GM23248 (cell line): ENCODE measurements at regions not wholly inside any gene's neighbourhood (a gene's known extent, or its start where the extent isn't known, plus 50 kb on each side); places are given as distances from the start of the nearest gene placed in this dataset.
"Not testable (repeated sequence)": the region's sequence is repeated elsewhere in the genome, so short reads cannot be mapped to it uniquely, and the experiment has no call there.

Experiments
- DNase-seq: peaks from one replicate; pipeline ENCODE4 v3.0.0-alpha.2; 2015
- H2AFZ ChIP-seq: fragments of 200-600 bp; sonication (generic); 2 replicates; pipeline ENCODE4 v1.6.1; 2016; ENCODE audit warnings: antibody characterized with exemption
- H3F3A ChIP-seq: fragments of 200-600 bp; sonication (generic); 2 replicates; pipeline ENCODE4 v1.6.1; 2016; ENCODE audit warnings: mild to moderate bottlenecking, antibody characterized with exemption, mixed run types; ENCODE audit not compliant: insufficient read depth
- H3K27ac ChIP-seq: fragments of 200-600 bp; sonication (generic); 2 replicates; pipeline ENCODE4 v1.5.1; 2016; ENCODE audit warnings: mild to moderate bottlenecking
- H3K27me3 ChIP-seq: fragments of 200-600 bp; sonication (generic); replicated peaks from 2 replicates; pipeline ENCODE4 v1.6.1; 2016; ENCODE audit warnings: mild to moderate bottlenecking; ENCODE audit not compliant: insufficient read depth
- H3K36me3 ChIP-seq: fragments of 200-600 bp; sonication (generic); 2 replicates; pipeline ENCODE4 v1.6.1; 2016; ENCODE audit warnings: low read depth, mild to moderate bottlenecking
- H3K4me1 ChIP-seq: fragments of 200-600 bp; sonication (generic); 2 replicates; pipeline ENCODE4 v1.6.1; 2016; ENCODE audit warnings: mild to moderate bottlenecking; ENCODE audit not compliant: insufficient read depth
- H3K4me2 ChIP-seq: fragments of 200-600 bp; sonication (generic); one replicate; pipeline ENCODE4 v1.6.1; 2016; ENCODE audit warnings: mild to moderate bottlenecking; ENCODE audit not compliant: unreplicated experiment
- H3K4me3 ChIP-seq: fragments of 200-600 bp; sonication (generic); 2 replicates; pipeline ENCODE4 v1.5.1; 2016; ENCODE audit warnings: mild to moderate bottlenecking
- H3K79me2 ChIP-seq: fragments of 200-600 bp; sonication (generic); 2 replicates; pipeline ENCODE4 v1.6.1; 2016; ENCODE audit warnings: mild to moderate bottlenecking; ENCODE audit not compliant: insufficient read depth
- H3K9ac ChIP-seq: fragments of 200-600 bp; sonication (generic); 2 replicates; pipeline ENCODE4 v1.6.1; 2016; ENCODE audit warnings: mild to moderate bottlenecking
- H3K9me2 ChIP-seq: fragments of 200-600 bp; sonication (generic); 2 replicates; pipeline ENCODE4 v1.6.1; 2016; ENCODE audit warnings: mixed run types, mild to moderate bottlenecking, moderate library complexity; ENCODE audit not compliant: insufficient read depth
- H3K9me3 ChIP-seq: fragments of 200-600 bp; sonication (generic); one replicate; pipeline ENCODE4 v1.6.1; 2017; ENCODE audit warnings: low read depth
- H4K20me1 ChIP-seq: fragments of 200-600 bp; sonication (generic); 2 replicates; pipeline ENCODE4 v1.6.0; 2016; ENCODE audit not compliant: insufficient read depth
- EZH2 ChIP-seq: fragments of 200-600 bp; sonication (generic); IDR thresholded peaks from 2 replicates; pipeline ENCODE4 v1.6.1; 2018; ENCODE audit warnings: antibody characterized with exemption, mild to moderate bottlenecking; ENCODE audit not compliant: insufficient read depth, poor library complexity, severe bottlenecking
- EZH2phosphoT487 ChIP-seq: fragments of 200-600 bp; sonication (generic); IDR thresholded peaks from 2 replicates; pipeline ENCODE4 v1.6.1; 2018; ENCODE audit warnings: antibody characterized with exemption, moderate library complexity, mild to moderate bottlenecking, low read depth; ENCODE audit not compliant: insufficient read depth
- WGBS, 2 experiments: methylation state at CpG; one replicate each; pipeline ENCODE4 v1.1.6; 2015 to 2017; ENCODE audit warnings: low lambda C conversion rate in 2 of 2, low coverage in 1 of 2; ENCODE audit errors: missing lambda C conversion rate in 2 of 2; 5-methylcytosine and 5-hydroxymethylcytosine counted together
- in situ Hi-C: fragments of 300-500 bp; cut with MboI; formaldehyde crosslinking; loops from 2 replicates; pipeline ENCODE4 v1.15.0; 2020

- Histone ChIP-seq H3K79me2 (no peaks in the 10 kb centered on the region), H3K4me3 (no peak overlapping the region), H2AFZ (no peak overlapping the region), H3F3A (no peaks in the 10 kb centered on the region), H4K20me1 (no peaks in the 10 kb centered on the region), H3K4me1 (no peaks in the 10 kb centered on the region), H3K9me3 (no peaks in the 10 kb centered on the region), H3K27ac (no peak overlapping the region), H3K9me2 (no peaks in the 10 kb centered on the region), H3K36me3 (no peaks in the 10 kb centered on the region), H3K9ac (no peak overlapping the region), H3K27me3 (peaks cover 25% of the 10 kb centered on the region; the same call in 1 of the 2 replicates), H3K4me2 (no peak overlapping the region)
- no peak for TF ChIP-seq EZH2phosphoT487
- TF ChIP-seq EZH2, result no peak
- no peak for DNase-seq
- in situ Hi-C loops, result no loop called here
- 31 to 37% methylated on average over 2 of the region's 2 CpGs for WGBS, 2 experiments
These were observed 141.8 kb downstream of the NPIPB5 start for GRCh38 chr16:22652463-22652845.

GRCh38 chr16:22653876-22654275 is 143.2 kb downstream of the NPIPB5 start:
- Histone ChIP-seq H3K9me2 (no peaks in the 10 kb centered on the region), H3K36me3 (no peaks in the 10 kb centered on the region), H3K27me3 (peaks cover 15% of the 10 kb centered on the region; the same call in 1 of the 2 replicates), H3K9ac (no peak overlapping the region), H3K4me3 (no peak overlapping the region), H3K4me2 (no peak overlapping the region), H3F3A (no peaks in the 10 kb centered on the region), H4K20me1 (no peaks in the 10 kb centered on the region), H3K9me3 (no peaks in the 10 kb centered on the region), H2AFZ (no peak overlapping the region), H3K79me2 (no peaks in the 10 kb centered on the region), H3K4me1 (no peaks in the 10 kb centered on the region), H3K27ac (no peak overlapping the region)
- in situ Hi-C loops, result no loop called here
- TF ChIP-seq EZH2phosphoT487 (no peak), EZH2 (no peak)
- WGBS, 2 experiments, result 60 to 62% methylated on average over 6 of the region's 6 CpGs
- DNase-seq, result no peak

GRCh38 chr16:22656573-22656972 is 145.9 kb downstream of the NPIPB5 start:
- H3K9me3 ChIP-seq, H3K9ac ChIP-seq, H2AFZ ChIP-seq, H3K79me2 ChIP-seq, H3K36me3 ChIP-seq, H3K4me2 ChIP-seq, H3K4me1 ChIP-seq, DNase-seq, H3K27ac ChIP-seq, H3K4me3 ChIP-seq, H3K9me2 ChIP-seq, in situ Hi-C loops, H4K20me1 ChIP-seq, H3F3A ChIP-seq: not testable (repeated sequence)
- H3K27me3 ChIP-seq, result peaks cover 13% of the 10 kb centered on the region; the same call in 1 of the 2 replicates
- WGBS, 2 experiments, result 68 to 73% methylated on average over 9 of the region's 9 CpGs

GRCh38 chr16:22659933-22660332 is 149.2 kb downstream of the NPIPB5 start:
- H3K79me2 ChIP-seq, result no peaks in the 10 kb centered on the region
- H2AFZ ChIP-seq, result no peak overlapping the region
- H3K4me1 ChIP-seq, result no peaks in the 10 kb centered on the region
- WGBS, 2 experiments, result 39 to 40% methylated on average over 4 of the region's 4 CpGs
- H3K4me3 ChIP-seq, result no peak overlapping the region
- H3K4me2 ChIP-seq, result no peak overlapping the region
- peaks cover 33% of the 10 kb centered on the region for H3K27me3 ChIP-seq
- no peak for TF ChIP-seq EZH2
- no peak for TF ChIP-seq EZH2phosphoT487
- no peaks in the 10 kb centered on the region for H3K36me3 ChIP-seq
- H3K9me3 ChIP-seq, result no peaks in the 10 kb centered on the region
- no peak for DNase-seq
- H4K20me1 ChIP-seq, result no peaks in the 10 kb centered on the region
- no peaks in the 10 kb centered on the region for H3F3A ChIP-seq
- H3K9ac ChIP-seq, result no peak overlapping the region
- in situ Hi-C loops, result no loop called here
- H3K27ac ChIP-seq, result no peak overlapping the region
- H3K9me2 ChIP-seq, result no peaks in the 10 kb centered on the region

GRCh38 chr16:22660441-22661160 is 149.9 kb downstream of the NPIPB5 start:
- no peak overlapping the region for H3K4me2 ChIP-seq
- peaks cover 39% of the 10 kb centered on the region for H3K27me3 ChIP-seq
- no peaks in the 10 kb centered on the region for H3K79me2 ChIP-seq
- no peak overlapping the region for H3K9ac ChIP-seq
- no peak for DNase-seq
- H4K20me1 ChIP-seq, result no peaks in the 10 kb centered on the region
- H3K9me2 ChIP-seq, result no peaks in the 10 kb centered on the region
- no peaks in the 10 kb centered on the region for H3K9me3 ChIP-seq
- H2AFZ ChIP-seq, result no peak overlapping the region
- in situ Hi-C loops, result no loop called here
- TF ChIP-seq EZH2phosphoT487, result no peak
- TF ChIP-seq EZH2, result no peak
- 55 to 68% methylated on average over 5 of the region's 5 CpGs for WGBS, 2 experiments
- no peak overlapping the region for H3K27ac ChIP-seq
- H3K36me3 ChIP-seq, result no peaks in the 10 kb centered on the region
- no peak overlapping the region for H3K4me3 ChIP-seq
- no peaks in the 10 kb centered on the region for H3F3A ChIP-seq
- H3K4me1 ChIP-seq, result no peaks in the 10 kb centered on the region
